GM20431 (cell line): ENCODE measurements at regions not wholly inside any gene's neighbourhood (a gene's known extent, or its start where the extent isn't known, plus 50 kb on each side); places are given as distances from the start of the nearest gene placed in this dataset.
"Not testable (repeated sequence)": the region's sequence is repeated elsewhere in the genome, so short reads cannot be mapped to it uniquely, and the experiment has no call there.

Experiments used
- in situ Hi-C: fragments of 300-500 bp; cut with MseI, MboI; formaldehyde crosslinking; loops from one replicate; pipeline ENCODE4 v1.15.0; 2020; ENCODE audit warnings: low sequenced_read_pairs; ENCODE audit not compliant: unreplicated experiment

GRCh38 chr10:2881720-2882620 is 185.4 kb upstream of the PFKP start:
- in situ Hi-C loops: no loop called here

GRCh38 chr10:2880050-2880449 is 187.3 kb upstream of the PFKP start:
- in situ Hi-C loops: not testable (repeated sequence)

- in situ Hi-C loops: no loop called here
Measured at GRCh38 chr10:2878818-2879217, 188.5 kb upstream of the PFKP start.

GRCh38 chr10:2876032-2876431 is 191.3 kb upstream of the PFKP start:
- in situ Hi-C loops: no loop called here

- in situ Hi-C loops: no loop called here
Measured at GRCh38 chr10:2874963-2875362, 192.4 kb upstream of the PFKP start.

GRCh38 chr10:2873769-2874168 is 193.6 kb upstream of the PFKP start:
- in situ Hi-C loops: no loop called here

GRCh38 chr10:2871673-2872219 is 195.6 kb upstream of the PFKP start:
- in situ Hi-C loops: no loop called here

- in situ Hi-C loops: no loop called here
Measured at GRCh38 chr10:2870654-2871053, 196.7 kb upstream of the PFKP start.

- in situ Hi-C loops: no loop called here
Measured at GRCh38 chr10:2867788-2868299, 199.5 kb upstream of the PFKP start.

GRCh38 chr10:2866569-2866968 is 200.8 kb upstream of the PFKP start:
- in situ Hi-C loops: no loop called here

GRCh38 chr10:2861632-2862210 is 205.6 kb upstream of the PFKP start:
- in situ Hi-C loops: no loop called here

- in situ Hi-C loops: no loop called here
Measured at GRCh38 chr10:2858452-2858851, 208.9 kb upstream of the PFKP start.

- in situ Hi-C loops: no loop called here
Measured at GRCh38 chr10:2856598-2856997, 210.8 kb upstream of the PFKP start.

GRCh38 chr10:2852574-2853323 is 214.6 kb upstream of the PFKP start:
- in situ Hi-C loops: no loop called here

GRCh38 chr10:2851566-2851965 is 215.8 kb upstream of the PFKP start:
- in situ Hi-C loops: no loop called here

GRCh38 chr10:2850202-2850601 is 217.1 kb upstream of the PFKP start:
- in situ Hi-C loops: no loop called here

- in situ Hi-C loops: no loop called here
Measured at GRCh38 chr10:2844925-2845324, 222.4 kb upstream of the PFKP start.

- in situ Hi-C loops: no loop called here
Measured at GRCh38 chr10:2839081-2839725, 228.1 kb upstream of the PFKP start.

GRCh38 chr10:2837674-2838073 is 229.7 kb upstream of the PFKP start:
- in situ Hi-C loops: no loop called here
